Epithelial cell of esophagus (primary cell): ENCODE measurements at regions not wholly inside any gene's neighbourhood (a gene's known extent, or its start where the extent isn't known, plus 50 kb on each side); places are given as distances from the start of the nearest gene placed in this dataset.

ENCODE experiments used
- DNase-seq: peaks from one replicate; pipeline ENCODE4 v3.0.0; 2010; ENCODE audit warnings: low read depth
- H3K4me3 ChIP-seq: 2 replicates; pipeline ENCODE4 v1.5.1; 2011; ENCODE audit warnings: mild to moderate bottlenecking, low read length, control low read depth
- TF ChIP-seq, protein P1 (sequence below): IDR thresholded peaks from 2 replicates; pipeline ENCODE4 v1.5.1; 2011; ENCODE audit warnings: low read depth, mild to moderate bottlenecking, low read length, control low read depth, inconsistent platforms; ENCODE audit not compliant: insufficient read depth; ENCODE audit errors: missing control alignments

GRCh38 chr14:86310611-86311010 lies 780.7 kb downstream of the FLRT2 start:
- H3K4me3 ChIP-seq: no peak overlapping the region
- no peak for DNase-seq
- TF ChIP-seq, protein P1, sequence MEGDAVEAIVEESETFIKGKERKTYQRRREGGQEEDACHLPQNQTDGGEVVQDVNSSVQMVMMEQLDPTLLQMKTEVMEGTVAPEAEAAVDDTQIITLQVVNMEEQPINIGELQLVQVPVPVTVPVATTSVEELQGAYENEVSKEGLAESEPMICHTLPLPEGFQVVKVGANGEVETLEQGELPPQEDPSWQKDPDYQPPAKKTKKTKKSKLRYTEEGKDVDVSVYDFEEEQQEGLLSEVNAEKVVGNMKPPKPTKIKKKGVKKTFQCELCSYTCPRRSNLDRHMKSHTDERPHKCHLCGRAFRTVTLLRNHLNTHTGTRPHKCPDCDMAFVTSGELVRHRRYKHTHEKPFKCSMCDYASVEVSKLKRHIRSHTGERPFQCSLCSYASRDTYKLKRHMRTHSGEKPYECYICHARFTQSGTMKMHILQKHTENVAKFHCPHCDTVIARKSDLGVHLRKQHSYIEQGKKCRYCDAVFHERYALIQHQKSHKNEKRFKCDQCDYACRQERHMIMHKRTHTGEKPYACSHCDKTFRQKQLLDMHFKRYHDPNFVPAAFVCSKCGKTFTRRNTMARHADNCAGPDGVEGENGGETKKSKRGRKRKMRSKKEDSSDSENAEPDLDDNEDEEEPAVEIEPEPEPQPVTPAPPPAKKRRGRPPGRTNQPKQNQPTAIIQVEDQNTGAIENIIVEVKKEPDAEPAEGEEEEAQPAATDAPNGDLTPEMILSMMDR: no peak

GRCh38 chr14:86310148-86310547 lies 780.2 kb downstream of the FLRT2 start:
- no peak for DNase-seq
- TF ChIP-seq, protein P1: no peak
- no peak overlapping the region for H3K4me3 ChIP-seq

GRCh38 chr14:86305058-86305457 lies 775.1 kb downstream of the FLRT2 start:
- no peak for DNase-seq
- no peak overlapping the region for H3K4me3 ChIP-seq
- TF ChIP-seq, protein P1: no peak

DNA sequence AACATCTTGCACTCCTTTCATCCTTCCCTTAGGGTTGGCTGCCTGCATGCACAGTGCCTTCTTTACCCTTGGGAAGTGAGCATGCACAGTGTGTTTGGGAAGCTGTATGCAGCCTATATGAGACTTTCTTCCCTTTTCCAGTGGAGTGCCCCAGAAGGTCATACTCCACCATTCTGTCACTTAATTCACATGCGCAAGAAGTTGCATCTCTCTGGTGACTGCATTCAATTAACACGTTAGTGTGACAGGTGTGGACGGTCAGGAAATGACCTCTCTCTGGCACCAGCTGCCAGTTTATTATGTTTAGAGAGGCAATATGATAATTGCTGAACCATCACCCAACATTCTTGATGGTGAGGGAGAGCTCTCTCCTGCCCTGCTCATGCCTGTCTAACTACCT lies 770.0 kb downstream of the FLRT2 start:
- no peak overlapping the region for H3K4me3 ChIP-seq
- DNase-seq: no peak
- TF ChIP-seq, protein P1: no peak

DNA sequence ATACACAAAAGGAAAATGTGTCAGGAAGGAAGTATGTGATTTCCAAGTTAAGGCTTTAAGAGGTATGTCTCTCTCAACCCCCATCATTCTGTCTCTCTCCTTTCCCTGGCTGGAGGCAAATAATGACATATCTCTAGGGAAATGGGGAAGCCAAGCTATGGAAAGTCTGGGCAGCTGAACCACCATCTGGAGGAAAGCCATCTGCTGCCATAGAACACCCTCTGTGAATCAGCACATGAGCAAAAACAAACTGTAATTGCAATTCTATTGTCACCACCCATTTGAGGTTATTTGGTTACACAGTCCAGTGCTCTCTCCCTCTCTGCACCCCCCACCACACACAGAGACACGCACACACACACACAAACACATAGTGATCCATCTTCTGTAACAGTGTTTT lies 766.2 kb downstream of the FLRT2 start:
- no peak for DNase-seq
- H3K4me3 ChIP-seq: no peak overlapping the region
- TF ChIP-seq, protein P1: no peak

DNA sequence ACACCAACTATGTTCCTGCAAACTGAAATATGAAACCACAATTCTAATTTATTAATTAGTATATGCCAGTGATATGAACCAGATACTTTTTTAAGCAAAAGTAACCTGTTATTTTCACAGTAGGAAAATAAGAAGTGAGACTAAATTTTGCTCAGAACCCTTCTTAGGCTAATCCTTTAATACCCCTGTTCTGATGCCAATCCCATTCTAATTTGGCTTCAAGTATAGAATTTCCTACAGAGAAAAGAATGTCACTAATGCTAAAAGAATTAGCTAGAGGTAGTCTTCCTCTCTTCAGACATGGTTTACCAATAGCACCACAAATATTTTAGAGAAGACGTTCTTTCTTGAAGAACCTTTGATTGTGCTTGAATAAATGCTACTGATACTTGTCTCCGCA lies 758.4 kb downstream of the FLRT2 start:
- H3K4me3 ChIP-seq: no peak overlapping the region
- DNase-seq: no peak
- TF ChIP-seq, protein P1: no peak

DNA sequence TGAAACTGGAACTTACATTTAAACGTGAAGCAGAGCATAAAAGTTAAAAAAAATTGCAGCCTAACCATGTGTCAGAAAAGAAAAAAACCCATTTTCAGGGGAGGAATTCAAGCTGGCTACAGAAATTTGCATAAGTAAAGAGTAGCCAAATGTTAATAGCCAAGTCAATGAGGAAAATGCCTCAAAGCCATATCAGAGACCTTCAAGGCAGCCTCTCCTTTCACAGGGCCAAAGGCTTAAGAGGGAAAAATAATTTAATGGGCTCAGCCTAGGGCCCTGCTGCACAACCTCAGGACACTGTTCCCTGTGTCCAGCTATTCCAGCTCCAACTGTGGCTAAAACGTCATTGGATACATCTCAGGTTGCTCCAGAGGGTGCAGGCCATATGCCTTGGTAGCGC lies 749.5 kb downstream of the FLRT2 start:
- H3K4me3 ChIP-seq: no peak overlapping the region
- DNase-seq: no peak
- TF ChIP-seq, protein P1: no peak
